NB4 (cell line): ENCODE measurements at regions not wholly inside any gene's neighbourhood (a gene's known extent, or its start where the extent isn't known, plus 50 kb on each side); places are given as distances from the start of the nearest gene placed in this dataset.

Experiments
- CTCF ChIP-seq: IDR thresholded peaks from one replicate; pipeline ENCODE4 v1.5.1; 2012; ENCODE audit warnings: low read depth, low read length
- MAX ChIP-seq: IDR thresholded peaks from 2 replicates; pipeline ENCODE4 v1.6.1; 2011; ENCODE audit warnings: low read depth, low read length
- MYC ChIP-seq: IDR thresholded peaks from 2 replicates; pipeline ENCODE4 v1.6.1; 2011; ENCODE audit warnings: low read depth, low read length
- POLR2A ChIP-seq: IDR thresholded peaks from 2 replicates; pipeline ENCODE4 v1.6.1; 2011; ENCODE audit warnings: mild to moderate bottlenecking; ENCODE audit not compliant: insufficient read length; ENCODE audit errors: extremely low read depth

- TF ChIP-seq CTCF, result no peak
- TF ChIP-seq POLR2A, result no peak
- TF ChIP-seq MAX, result no peak
- no peak for TF ChIP-seq MYC
Observed at GRCh38 chr4:18937080-18937479, 915.5 kb upstream of the LCORL start.
